ENCODE measurements at regions not wholly inside any gene's neighbourhood (a gene's known extent, or its start where the extent isn't known, plus 50 kb on each side); places are given as distances from the start of the nearest gene placed in this dataset.
A peak's percentile ranks its signal among the peaks of the same experiment; 100 is the strongest.

- DNase-seq (ENCODE audit: low read depth in 2 of 2) = no peak
- TF ChIP-seq CTCF (IDR thresholded peaks at IDR 0.05; ENCODE audit: low read depth, low read length) = no peak
- no peak overlapping the region for H3K4me3 ChIP-seq (replicated peaks in 1 of 2; ENCODE audit: low read depth in 2 of 2, low read length in 2 of 2)
Measured at GRCh38 chr5:128635379-128635778, 97.3 kb upstream of the FBN2 start.

DNA sequence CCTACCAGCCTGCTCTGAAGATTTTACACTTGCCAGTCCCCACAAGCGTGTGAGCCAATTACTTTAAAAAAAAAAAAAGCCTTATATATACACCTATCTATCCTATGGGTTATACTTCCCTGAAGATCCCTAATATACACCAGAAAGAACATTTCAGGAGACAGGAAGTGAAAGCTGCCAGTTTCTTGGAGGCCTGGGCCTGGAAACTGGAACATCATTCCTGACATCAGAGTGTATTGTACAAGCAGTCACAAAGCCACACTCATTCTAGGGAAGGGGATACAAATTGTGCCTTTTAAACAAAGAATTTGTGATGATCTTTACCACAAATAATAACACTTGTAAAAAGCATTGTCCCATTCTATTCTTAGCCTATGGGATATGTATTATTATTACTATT, 98.3 kb upstream of the FBN2 start:
- H3K4me3 ChIP-seq (replicated peaks in 1 of 2; ENCODE audit: low read depth in 2 of 2, low read length in 2 of 2) = no peak overlapping the region
- DNase-seq (ENCODE audit: low read depth in 2 of 2) = peak in 1 of 2 donors; percentile 35
- no peak for TF ChIP-seq CTCF (IDR thresholded peaks at IDR 0.05; ENCODE audit: low read depth, low read length)

DNA sequence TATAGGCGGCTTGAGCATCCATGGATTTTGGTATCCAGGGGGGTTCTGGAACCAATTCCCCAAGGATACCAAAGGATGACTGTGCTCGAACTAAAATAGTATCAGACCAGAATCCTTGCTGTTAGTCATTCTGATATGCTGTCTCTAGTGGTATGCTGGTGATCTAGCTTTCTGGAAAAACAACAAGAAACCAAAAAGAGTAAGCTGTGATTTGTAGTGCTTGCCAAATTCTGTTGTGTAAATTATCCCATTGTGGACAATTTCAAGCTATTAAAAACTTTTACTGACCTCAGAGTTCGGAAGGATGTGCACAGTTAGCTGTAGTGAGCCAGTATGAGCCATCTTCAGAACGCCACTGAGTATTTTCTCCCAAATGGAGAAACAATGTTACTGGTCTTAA, 99.0 kb upstream of the FBN2 start:
- TF ChIP-seq CTCF (IDR thresholded peaks at IDR 0.05; ENCODE audit: low read depth, low read length) = peak; percentile 22
- DNase-seq (ENCODE audit: low read depth in 2 of 2) = peak; percentile 85
- H3K4me3 ChIP-seq (replicated peaks in 1 of 2; ENCODE audit: low read depth in 2 of 2, low read length in 2 of 2) = no peak overlapping the region

DNA sequence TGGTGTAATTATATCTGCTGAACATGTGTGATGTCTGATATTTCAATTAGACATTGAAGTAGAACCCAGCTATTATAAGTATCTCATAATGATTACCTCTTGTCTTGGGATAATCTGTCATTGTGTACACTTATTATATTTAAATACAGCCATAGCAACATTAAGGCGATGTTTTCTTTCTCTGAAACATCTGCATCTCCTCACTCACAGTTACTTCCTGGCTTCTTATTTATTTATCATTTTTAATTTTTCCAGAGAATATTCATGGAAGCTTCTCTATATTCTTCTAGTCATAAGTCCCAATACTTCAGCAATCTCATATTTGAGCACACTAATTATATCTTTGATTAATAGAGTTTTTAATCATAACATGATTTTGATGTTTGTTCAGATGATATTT, 103.8 kb upstream of the FBN2 start:
- DNase-seq (ENCODE audit: low read depth in 2 of 2) = no peak
- TF ChIP-seq CTCF (IDR thresholded peaks at IDR 0.05; ENCODE audit: low read depth, low read length) = no peak
- no peak overlapping the region for H3K4me3 ChIP-seq (replicated peaks in 1 of 2; ENCODE audit: low read depth in 2 of 2, low read length in 2 of 2)

GRCh38 chr5:128644863-128645262, 106.8 kb upstream of the FBN2 start:
- peak; percentile 60 to 76 for DNase-seq (ENCODE audit: low read depth in 2 of 2)
- H3K4me3 ChIP-seq (replicated peaks in 1 of 2; ENCODE audit: low read depth in 2 of 2, low read length in 2 of 2) = peak overlapping the region in 1 of 2 donors; percentile 26
- TF ChIP-seq CTCF (IDR thresholded peaks at IDR 0.05; ENCODE audit: low read depth, low read length) = no peak

GRCh38 chr5:128645581-128645980, 107.5 kb upstream of the FBN2 start:
- peak in 1 of 2 donors; percentile 10 for DNase-seq (ENCODE audit: low read depth in 2 of 2)
- no peak overlapping the region for H3K4me3 ChIP-seq (replicated peaks in 1 of 2; ENCODE audit: low read depth in 2 of 2, low read length in 2 of 2)
- no peak for TF ChIP-seq CTCF (IDR thresholded peaks at IDR 0.05; ENCODE audit: low read depth, low read length)

GRCh38 chr5:128646176-128646575, 108.1 kb upstream of the FBN2 start:
- DNase-seq (ENCODE audit: low read depth in 2 of 2) = no peak
- no peak for TF ChIP-seq CTCF (IDR thresholded peaks at IDR 0.05; ENCODE audit: low read depth, low read length)
- no peak overlapping the region for H3K4me3 ChIP-seq (replicated peaks in 1 of 2; ENCODE audit: low read depth in 2 of 2, low read length in 2 of 2)
